GM12878 (cell line): ENCODE measurements at regions not wholly inside any gene's neighbourhood (a gene's known extent, or its start where the extent isn't known, plus 50 kb on each side); places are given as distances from the start of the nearest gene placed in this dataset.

Source experiments
- ATAC-seq: fragments of 200-7000 bp; cut with Tn5 transposase; 3 replicates; pipeline ENCODE4 v1.9.1; 2020; ENCODE audit warnings: mild to moderate bottlenecking, moderate library complexity
- BruUV-seq: library from RNA; stranded (reverse); fragments of 400-500 nt; replicated peaks from 2 replicates; lab custom pipeline; 2021; lab: Mats Ljungman, UMichigan
- CTCF ChIA-PET: fragments of 300-600 bp; sonication (Branson Sonifier 250); formaldehyde crosslinking; extraction: SDS; loops from one replicate; lab custom pipeline; 2021; ENCODE audit warnings: inconsistent platforms; lab: Yijun Ruan, JAX
- POLR2A ChIA-PET: fragments of 350-600 bp; formaldehyde crosslinking; extraction: SDS; loops from one replicate; lab custom pipeline; 2021; ENCODE audit warnings: inconsistent platforms; lab: Charles Lee
- RAD21 ChIA-PET: fragments of 300-600 bp; sonication (Branson Sonifier 250); formaldehyde crosslinking; loops from one replicate; lab custom pipeline; 2023; ENCODE audit warnings: antibody characterized with exemption; ENCODE audit not compliant: unreplicated experiment; lab: Charles Lee
- SMC1A ChIA-PET: fragments of 300-600 bp; sonication (Branson Sonifier 250); formaldehyde crosslinking; loops from one replicate; lab custom pipeline; 2023; ENCODE audit not compliant: unreplicated experiment, uncharacterized antibody; lab: Charles Lee
- DNase-seq: peaks from one replicate; pipeline ENCODE4 v3.0.0-alpha.2; 2011; ENCODE audit warnings: low read depth, low spot score
- FAIRE-seq: peaks from 3 replicates; lab custom pipeline; 2011; peaks lifted over from hg19 to GRCh38; lab: Jason Lieb, UNC
- H2AFZ ChIP-seq: 2 replicates; pipeline ENCODE4 v1.6.0; 2011; ENCODE audit warnings: low read depth, low read length, control low read depth; ENCODE audit not compliant: control insufficient read depth
- H3K27ac ChIP-seq: 2 replicates; pipeline ENCODE4 v1.5.1; 2011; ENCODE audit warnings: control low read depth; ENCODE audit not compliant: control insufficient read depth, insufficient read depth
- H3K27me3 ChIP-seq, 2 experiments: replicated peaks in 1 of 2; 2 replicates each; pipeline versions ENCODE4 v1.6.0 to v1.6.1; 2011; ENCODE audit warnings: low read length in 1 of 2; ENCODE audit not compliant: control insufficient read depth in 2 of 2, insufficient read depth in 2 of 2
- H3K36me3 ChIP-seq, 2 experiments: 2 replicates each; pipeline ENCODE4 v1.5.1; 2011; ENCODE audit warnings: low read length in 1 of 2; ENCODE audit not compliant: control insufficient read depth in 2 of 2, insufficient read depth in 2 of 2
- H3K4me1 ChIP-seq: 2 replicates; pipeline ENCODE4 v1.6.1; 2011; ENCODE audit warnings: mild to moderate bottlenecking, low read length, moderate library complexity, mixed read lengths; ENCODE audit not compliant: control insufficient read depth, insufficient read depth
- H3K4me2 ChIP-seq: 2 replicates; pipeline ENCODE4 v1.6.0; 2011; ENCODE audit warnings: control low read depth; ENCODE audit not compliant: control insufficient read depth, insufficient read depth
- H3K4me3 ChIP-seq: fragments of 200-600 bp; sonication (generic); 2 replicates; pipeline ENCODE4 v1.5.1; 2016
- H3K79me2 ChIP-seq: 2 replicates; pipeline ENCODE4 v1.6.0; 2011; ENCODE audit warnings: low read length; ENCODE audit not compliant: control insufficient read depth, insufficient read depth
- H3K9ac ChIP-seq: 2 replicates; pipeline ENCODE4 v1.8.0; 2011; ENCODE audit warnings: low read length, control low read depth, mixed read lengths; ENCODE audit not compliant: control insufficient read depth, insufficient read depth
- H3K9me3 ChIP-seq: replicated peaks from 3 replicates; pipeline ENCODE4 v1.5.1; 2011; ENCODE audit warnings: mild to moderate bottlenecking, low read length; ENCODE audit not compliant: control insufficient read depth, insufficient read depth
- H4K20me1 ChIP-seq: 2 replicates; pipeline ENCODE4 v1.6.0; 2011; ENCODE audit not compliant: control insufficient read depth, insufficient read depth
- CREB1 ChIP-seq: IDR thresholded peaks from 2 replicates; pipeline ENCODE4 v1.6.1; 2012; ENCODE audit warnings: low read depth, mild to moderate bottlenecking, inconsistent platforms
- PRDM15 ChIP-seq: fragments of 450-650 bp; formaldehyde crosslinking; IDR thresholded peaks from 2 replicates; pipeline ENCODE4 v1.4.0; 2020; ENCODE audit warnings: mild to moderate bottlenecking, moderate library complexity
- RFX5 ChIP-seq: IDR thresholded peaks from 2 replicates; pipeline ENCODE4 v1.6.1; 2011; ENCODE audit warnings: low read depth, low read length, improper control_type of control experiment
- SIX5 ChIP-seq: IDR thresholded peaks from 2 replicates; pipeline ENCODE4 v1.6.1; 2011; ENCODE audit warnings: mild to moderate bottlenecking, low read depth, low read length, moderate library complexity; ENCODE audit not compliant: severe bottlenecking
- STAT1 ChIP-seq: fragments of 450-650 bp; conservative IDR thresholded peaks from 2 replicates; pipeline ENCODE4 v1.6.1; 2014; ENCODE audit warnings: antibody characterized with exemption, mild to moderate bottlenecking
- TCF3 ChIP-seq: IDR thresholded peaks from 2 replicates; pipeline ENCODE4 v1.6.1; 2012; ENCODE audit warnings: low read depth, mild to moderate bottlenecking, low read length, borderline replicate concordance; ENCODE audit not compliant: insufficient read depth
- WRNIP1 ChIP-seq: IDR thresholded peaks from 2 replicates; pipeline ENCODE4 v1.6.1; 2011; ENCODE audit warnings: low read depth, low read length, improper control_type of control experiment, borderline replicate concordance
- ZBED1 ChIP-seq: IDR thresholded peaks from 2 replicates; pipeline ENCODE4 v1.6.1; 2016; ENCODE audit warnings: borderline replicate concordance
- ZNF592 ChIP-seq: fragments of 450-650 bp; IDR thresholded peaks from 2 replicates; pipeline ENCODE4 v1.6.1; 2017; ENCODE audit warnings: mild to moderate bottlenecking, moderate library complexity
- WGBS: methylation state at CpG from one replicate; pipeline ENCODE4 v1.1.6; 2016; ENCODE audit warnings: low lambda C conversion rate; ENCODE audit not compliant: insufficient replicate concordance, insufficient coverage; ENCODE audit errors: missing lambda C conversion rate; 5-methylcytosine and 5-hydroxymethylcytosine counted together
- in situ Hi-C: fragments of 300-500 bp; cut with MboI; formaldehyde crosslinking; loops from 9 replicates; pipeline ENCODE4 v1.14.3; 2018; ENCODE audit warnings: mixed read lengths
- intact Hi-C: fragments of 100-400 bp; cut with micrococcal nuclease; formaldehyde crosslinking; loops from one replicate; pipeline ENCODE4 v1.14.2; 2022; ENCODE audit not compliant: unreplicated experiment

GRCh38 chr1:178642282-178642681, 82.8 kb upstream of the RALGPS2 start (continued):
- TF ChIP-seq PRDM15 (CRISPR knock-in tag), result no peak
- no peak for TF ChIP-seq SIX5
- no peak for TF ChIP-seq RFX5
- no peak for TF ChIP-seq STAT1
- TF ChIP-seq CREB1, result no peak
- no peak for TF ChIP-seq TCF3
- TF ChIP-seq, all 136 proteins: peak for 0

GRCh38 chr1:178643349-178643748, 81.7 kb upstream of the RALGPS2 start:
- ChIA-PET POLR2A (interaction anchor here (0.9 to 1.1 kb wide), 2 partner anchors 9 to 45 kb away, joined by 3 read pairs; no protein-coding TSS in a partner anchor), CTCF (interaction anchor here (0.8 to 1.5 kb wide), 3 partner anchors 14 to 84 kb away, joined by 3 to 4 read pairs (median 3); no protein-coding TSS in a partner anchor), SMC1A (interaction anchor here (0.7 to 3.6 kb wide), 8 partner anchors 9 to 110 kb away, joined by 3 to 11 read pairs (median 4); no protein-coding TSS in a partner anchor), RAD21 (interaction anchor here (1.2 to 1.3 kb wide), 2 partner anchors 16 to 42 kb away, joined by 3 to 4 read pairs; no protein-coding TSS in a partner anchor)
- WGBS, result 69% methylated on average over 4 of the region's 4 CpGs
- Histone ChIP-seq H3K4me3 (no peak overlapping the region), H2AFZ (no peak overlapping the region), H3K27me3 (no peaks in the 10 kb centered on the region), H3K4me2 (no peak overlapping the region), H3K4me1 (no peaks in the 10 kb centered on the region), H3K9ac (no peak overlapping the region), H3K36me3 (no peaks in the 10 kb centered on the region), H3K9me3 (no peaks in the 10 kb centered on the region), H4K20me1 (no peaks in the 10 kb centered on the region), H3K27ac (no peak overlapping the region), H3K79me2 (no peaks in the 10 kb centered on the region)
- FAIRE-seq (no peak), DNase-seq (no peak), ATAC-seq (no peak)
- BruUV-seq, result no TSS peak
- intact Hi-C loops (no loop called here), in situ Hi-C loops (no loop called here)
- no peak for TF ChIP-seq ZBED1
- TF ChIP-seq ZNF592, result no peak
- no peak for TF ChIP-seq WRNIP1
- TF ChIP-seq PRDM15 (CRISPR knock-in tag), result no peak
